GM12878 (cell line): ENCODE measurements at regions not wholly inside any gene's neighbourhood (a gene's known extent, or its start where the extent isn't known, plus 50 kb on each side); places are given as distances from the start of the nearest gene placed in this dataset.

Experiments
- ATAC-seq: fragments of 200-7000 bp; cut with Tn5 transposase; 3 replicates; pipeline ENCODE4 v1.9.1; 2020; ENCODE audit warnings: mild to moderate bottlenecking, moderate library complexity
- BruUV-seq: library from RNA; stranded (reverse); fragments of 400-500 nt; replicated peaks from 2 replicates; lab custom pipeline; 2021; lab: Mats Ljungman, UMichigan
- CTCF ChIA-PET: fragments of 300-600 bp; sonication (Branson Sonifier 250); formaldehyde crosslinking; extraction: SDS; loops from one replicate; lab custom pipeline; 2021; ENCODE audit warnings: inconsistent platforms; lab: Yijun Ruan, JAX
- POLR2A ChIA-PET: fragments of 350-600 bp; formaldehyde crosslinking; extraction: SDS; loops from one replicate; lab custom pipeline; 2021; ENCODE audit warnings: inconsistent platforms; lab: Charles Lee
- RAD21 ChIA-PET: fragments of 300-600 bp; sonication (Branson Sonifier 250); formaldehyde crosslinking; loops from one replicate; lab custom pipeline; 2023; ENCODE audit warnings: antibody characterized with exemption; ENCODE audit not compliant: unreplicated experiment; lab: Charles Lee
- SMC1A ChIA-PET: fragments of 300-600 bp; sonication (Branson Sonifier 250); formaldehyde crosslinking; loops from one replicate; lab custom pipeline; 2023; ENCODE audit not compliant: unreplicated experiment, uncharacterized antibody; lab: Charles Lee
- DNase-seq: peaks from one replicate; pipeline ENCODE4 v3.0.0-alpha.2; 2011; ENCODE audit warnings: low read depth, low spot score
- FAIRE-seq: peaks from 3 replicates; lab custom pipeline; 2011; peaks lifted over from hg19 to GRCh38; lab: Jason Lieb, UNC
- H2AFZ ChIP-seq: 2 replicates; pipeline ENCODE4 v1.6.0; 2011; ENCODE audit warnings: low read depth, low read length, control low read depth; ENCODE audit not compliant: control insufficient read depth
- H3K27ac ChIP-seq: 2 replicates; pipeline ENCODE4 v1.5.1; 2011; ENCODE audit warnings: control low read depth; ENCODE audit not compliant: control insufficient read depth, insufficient read depth
- H3K27me3 ChIP-seq, 2 experiments: replicated peaks in 1 of 2; 2 replicates each; pipeline versions ENCODE4 v1.6.0 to v1.6.1; 2011; ENCODE audit warnings: low read length in 1 of 2; ENCODE audit not compliant: control insufficient read depth in 2 of 2, insufficient read depth in 2 of 2
- H3K36me3 ChIP-seq, 2 experiments: 2 replicates each; pipeline ENCODE4 v1.5.1; 2011; ENCODE audit warnings: low read length in 1 of 2; ENCODE audit not compliant: control insufficient read depth in 2 of 2, insufficient read depth in 2 of 2
- H3K4me1 ChIP-seq: 2 replicates; pipeline ENCODE4 v1.6.1; 2011; ENCODE audit warnings: mild to moderate bottlenecking, low read length, moderate library complexity, mixed read lengths; ENCODE audit not compliant: control insufficient read depth, insufficient read depth
- H3K4me2 ChIP-seq: 2 replicates; pipeline ENCODE4 v1.6.0; 2011; ENCODE audit warnings: control low read depth; ENCODE audit not compliant: control insufficient read depth, insufficient read depth
- H3K4me3 ChIP-seq: fragments of 200-600 bp; sonication (generic); 2 replicates; pipeline ENCODE4 v1.5.1; 2016
- H3K79me2 ChIP-seq: 2 replicates; pipeline ENCODE4 v1.6.0; 2011; ENCODE audit warnings: low read length; ENCODE audit not compliant: control insufficient read depth, insufficient read depth
- H3K9ac ChIP-seq: 2 replicates; pipeline ENCODE4 v1.8.0; 2011; ENCODE audit warnings: low read length, control low read depth, mixed read lengths; ENCODE audit not compliant: control insufficient read depth, insufficient read depth
- H3K9me3 ChIP-seq: replicated peaks from 3 replicates; pipeline ENCODE4 v1.5.1; 2011; ENCODE audit warnings: mild to moderate bottlenecking, low read length; ENCODE audit not compliant: control insufficient read depth, insufficient read depth
- H4K20me1 ChIP-seq: 2 replicates; pipeline ENCODE4 v1.6.0; 2011; ENCODE audit not compliant: control insufficient read depth, insufficient read depth
- CREM ChIP-seq: IDR thresholded peaks from 2 replicates; pipeline ENCODE4 v1.6.1; 2014; ENCODE audit warnings: antibody characterized with exemption, low read depth
- ETV6 ChIP-seq, 2 experiments: fragments of 450-650 bp in 1 of 2; IDR thresholded peaks in 1 of 2; conservative IDR thresholded peaks in 1 of 2; 2 replicates each; pipeline ENCODE4 v1.6.1; 2014; ENCODE audit warnings: antibody characterized with exemption in 1 of 2, borderline replicate concordance in 1 of 2, low read depth in 1 of 2, mild to moderate bottlenecking in 1 of 2, moderate library complexity in 1 of 2
- FOXM1 ChIP-seq: IDR thresholded peaks from 2 replicates; pipeline ENCODE4 v1.6.1; 2012; ENCODE audit warnings: low read depth, mild to moderate bottlenecking, inconsistent platforms, low read length, moderate library complexity
- HDAC2 ChIP-seq: fragments of 200-600 bp; sonication (generic); IDR thresholded peaks from 2 replicates; pipeline ENCODE4 v1.6.1; 2017
- HDGF ChIP-seq: fragments of 450-650 bp; IDR thresholded peaks from 2 replicates; pipeline ENCODE4 v1.6.1; 2016; ENCODE audit warnings: antibody characterized with exemption
- NBN ChIP-seq: fragments of 450-650 bp; IDR thresholded peaks from 2 replicates; pipeline ENCODE4 v1.6.1; 2016
- PML ChIP-seq: IDR thresholded peaks from 2 replicates; pipeline ENCODE4 v1.6.1; 2012; ENCODE audit warnings: low read length, inconsistent platforms
- POU2F2 ChIP-seq: IDR thresholded peaks from 3 replicates; pipeline ENCODE4 v1.6.1; 2011; ENCODE audit warnings: low read depth, mild to moderate bottlenecking, low read length, borderline replicate concordance
- SMARCA5 ChIP-seq: fragments of 450-650 bp; IDR thresholded peaks from 2 replicates; pipeline ENCODE4 v1.6.1; 2017; ENCODE audit warnings: mild to moderate bottlenecking
- SMC3 ChIP-seq: IDR thresholded peaks from 2 replicates; pipeline ENCODE4 v1.6.1; 2011; ENCODE audit warnings: low read length, improper control_type of control experiment, borderline replicate concordance
- WGBS: methylation state at CpG from one replicate; pipeline ENCODE4 v1.1.6; 2016; ENCODE audit warnings: low lambda C conversion rate; ENCODE audit not compliant: insufficient replicate concordance, insufficient coverage; ENCODE audit errors: missing lambda C conversion rate; 5-methylcytosine and 5-hydroxymethylcytosine counted together
- in situ Hi-C: fragments of 300-500 bp; cut with MboI; formaldehyde crosslinking; loops from 9 replicates; pipeline ENCODE4 v1.14.3; 2018; ENCODE audit warnings: mixed read lengths
- intact Hi-C: fragments of 100-400 bp; cut with micrococcal nuclease; formaldehyde crosslinking; loops from one replicate; pipeline ENCODE4 v1.14.2; 2022; ENCODE audit not compliant: unreplicated experiment

- intact Hi-C loops = no loop called here
- Histone ChIP-seq H3K4me3 (no peak overlapping the region), H3K4me1 (no peaks in the 10 kb centered on the region), H3K36me3 (no peaks in the 10 kb centered on the region), H3K27ac (no peak overlapping the region)
- SMC1A ChIA-PET = no interaction called here
- ATAC-seq = no peak
- CTCF ChIA-PET = no interaction called here
- BruUV-seq = no TSS peak
- TF ChIP-seq PML = no peak
- TF ChIP-seq HDAC2 = no peak
- TF ChIP-seq SMC3 = no peak
- TF ChIP-seq, all 136 proteins: peak for 0
- 0% methylated on average over 3 of the region's 3 CpGs for WGBS
- FAIRE-seq = no peak
- Histone ChIP-seq H3K79me2 (no peaks in the 10 kb centered on the region), H4K20me1 (no peaks in the 10 kb centered on the region), H3K27me3 (peaks cover 0 to 2% of the 10 kb centered on the region in 2 experiments; a peak in 1 of 4 replicates), H3K9me3 (no peaks in the 10 kb centered on the region), H3K4me2 (no peak overlapping the region), H2AFZ (no peak overlapping the region), H3K9ac (no peak overlapping the region)
- ChIA-PET RAD21 (no interaction called here), POLR2A (no interaction called here)
- in situ Hi-C loops = no loop called here
- no peak for DNase-seq
These were observed 150.7 kb downstream of the TMEM200C start for GRCh38 chr18:5744659-5745058.

DNA sequence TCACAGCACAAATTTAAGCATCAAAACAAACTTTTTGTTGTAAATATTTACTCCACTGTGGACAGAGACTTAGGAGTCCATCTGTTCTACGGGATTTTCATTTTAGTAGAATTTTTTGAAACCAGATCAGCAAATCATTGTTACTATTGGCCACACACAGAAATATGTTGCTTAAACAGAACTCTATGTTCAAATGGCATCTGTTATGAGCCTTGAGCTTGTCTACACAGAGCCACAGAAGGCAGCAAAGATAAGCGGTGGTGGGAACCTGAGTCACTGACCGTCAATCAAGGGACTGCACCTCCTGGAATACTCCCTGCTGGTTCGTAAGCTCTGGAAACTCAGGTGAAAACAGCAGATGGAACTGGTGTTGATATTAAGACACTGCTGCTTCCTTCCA lies 156.8 kb downstream of the TMEM200C start:
- in situ Hi-C loops = no loop called here
- ChIA-PET RAD21 (no interaction called here), SMC1A (no interaction called here)
- no peak overlapping the region for H2AFZ ChIP-seq
- H3K4me3 ChIP-seq = no peak overlapping the region
- 0% methylated on average over 4 of the region's 4 CpGs for WGBS
- no peak for DNase-seq
- BruUV-seq = no TSS peak
- TF ChIP-seq POU2F2 (no peak), SMARCA5 (no peak), FOXM1 (no peak), NBN (no peak), HDGF (no peak), CREM (no peak), ETV6 (conservative IDR thresholded peaks at IDR 0.05 in 1 of 2, IDR thresholded peaks at IDR 0.05 in 1 of 2; ENCODE audit: borderline replicate concordance in 1 of 2, low read depth in 1 of 2) (no peak)
- TF ChIP-seq, all 136 proteins: peak for 0
- H3K27ac ChIP-seq = no peak overlapping the region
- no peaks in the 10 kb centered on the region for H3K9me3 ChIP-seq
- H4K20me1 ChIP-seq = no peaks in the 10 kb centered on the region
- FAIRE-seq = no peak
- POLR2A ChIA-PET = no interaction called here
- no peak for ATAC-seq
- no peaks in the 10 kb centered on the region for H3K79me2 ChIP-seq
- no peak overlapping the region for H3K9ac ChIP-seq
- H3K4me1 ChIP-seq = no peaks in the 10 kb centered on the region
- no peaks in the 10 kb centered on the region for H3K36me3 ChIP-seq
- CTCF ChIA-PET = no interaction called here
- H3K27me3 ChIP-seq = 0 out of 4 replicates have a peak, but pooled peaks cover 0 to 2% of the 10 kb centered on the region in 2 experiments
- intact Hi-C loops = no loop called here
- no peak overlapping the region for H3K4me2 ChIP-seq
